Heart left ventricle (tissue), 16 donors: ENCODE measurements at regions not wholly inside any gene's neighbourhood (a gene's known extent, or its start where the extent isn't known, plus 50 kb on each side); places are given as distances from the start of the nearest gene placed in this dataset.

Experiments used
- ATAC-seq, 4 donors: fragments of 200-7000 bp; cut with Tn5 transposase; one replicate each; pipeline ENCODE4 v1.9.1; 2020 to 2022; ENCODE audit warnings: moderate library complexity in 4 of 4, mild to moderate bottlenecking in 3 of 4, moderate number of reproducible peaks in 1 of 4
- DNase-seq, 5 donors: peaks; one replicate each; pipeline ENCODE4 v3.0.0-alpha.2; 2020
- H3K27ac ChIP-seq, 12 donors: fragments of 200-600 bp; sonication (generic) in 4 of 12; one replicate each; pipeline versions ENCODE4 v1.5.0 to v1.8.0; 2016 to 2022; ENCODE audit warnings: mild to moderate bottlenecking in 2 of 12
- H3K27me3 ChIP-seq, 9 donors: fragments of 200-600 bp; sonication (generic) in 2 of 9; one replicate each; pipeline versions ENCODE4 v1.5.1 to v1.8.0; 2016 to 2022; ENCODE audit warnings: mild to moderate bottlenecking in 3 of 9
- H3K36me3 ChIP-seq, 9 donors: fragments of 200-600 bp; sonication (generic) in 2 of 9; one replicate each; pipeline versions ENCODE4 v1.5.0 to v1.8.0; 2018 to 2022; ENCODE audit warnings: mild to moderate bottlenecking in 2 of 9
- H3K4me1 ChIP-seq, 12 donors: fragments of 200-600 bp; sonication (generic) in 4 of 12; one replicate each; pipeline versions ENCODE4 v1.5.0 to v1.8.0; 2016 to 2022; ENCODE audit warnings: mild to moderate bottlenecking in 3 of 12
- H3K4me3 ChIP-seq, 12 donors: fragments of 200-600 bp; sonication (generic) in 4 of 12; one replicate each; pipeline versions ENCODE4 v1.5.0 to v1.8.0; 2017 to 2022; ENCODE audit warnings: mild to moderate bottlenecking in 9 of 12, moderate library complexity in 4 of 12
- H3K9me3 ChIP-seq, 12 donors: fragments of 200-600 bp; sonication (generic) in 4 of 12; one replicate each; pipeline versions ENCODE4 v1.5.0 to v1.8.0; 2016 to 2022; ENCODE audit warnings: mild to moderate bottlenecking in 1 of 12
- CTCF ChIP-seq, 12 donors: fragments of 200-600 bp; sonication (generic) in 4 of 12; IDR thresholded peaks; one replicate each; pipeline versions ENCODE4 v1.5.0 to v1.8.0; 2018 to 2022; ENCODE audit warnings: antibody characterized with exemption in 12 of 12, mild to moderate bottlenecking in 5 of 12
- POLR2A ChIP-seq, 2 donors: fragments of 450-650 bp; IDR thresholded peaks; one replicate each; pipeline ENCODE4 v1.6.1; 2017; ENCODE audit warnings: antibody characterized with exemption in 2 of 2, mild to moderate bottlenecking in 2 of 2, moderate library complexity in 2 of 2
- WGBS, 4 donors: extraction: QIAGEN DNeasy Blood & Tissue Kit in 2 of 4; methylation state at CpG; one replicate each; pipeline versions ENCODE4 v1.1.5 to v1.1.7; 2013 to 2018; 5-methylcytosine and 5-hydroxymethylcytosine counted together
- intact Hi-C, 10 donors: fragments of 100-400 bp; cut with DNase I; formaldehyde crosslinking; loops; one replicate each; pipeline versions ENCODE4 v1.11.1 to v1.14.2; 2022
- donor health status: ischemic (EF 13 %, LVEDD 7.1; RV severe dilation, severe dysfunction).
- donor health status: healthy with polysubstance abuse.
- donor health status: DM: no; HTN: yes; CAD: no.
- donor health status: DM: no; HTN: no; CAD: no.
- donor health status: ischemic (EF 25% LVEDD 6.9; RV normal size, moderate dysfunction).
- donor health status: ischemic (EF 25% LVEDD 5.7; RV mildly dilated, moderate dysfunction).
- donor health status: healthy.
- donor health status: DM: yes; HTN: yes; CAD: no.
- donor health status: ischemic (EF 35%, LVEDD 5.7; RV mildly dilated, moderate dysfunction).
- donor health status: nonischemic (EF 11% LVEDD 7.7; RV severe dilation, severe dysfunction).
- donor health status: DM: yes; HTN: yes; CAD: no.
- donor health status: PGD.
- donor health status: ischemic (EF 29% LVEDD 5.4; RV normal size, mild dysfunction).
- donor health status: nonischemic (EF 23%, LVEDD 6.1; RV moderate dilation, normal function).

DNA sequence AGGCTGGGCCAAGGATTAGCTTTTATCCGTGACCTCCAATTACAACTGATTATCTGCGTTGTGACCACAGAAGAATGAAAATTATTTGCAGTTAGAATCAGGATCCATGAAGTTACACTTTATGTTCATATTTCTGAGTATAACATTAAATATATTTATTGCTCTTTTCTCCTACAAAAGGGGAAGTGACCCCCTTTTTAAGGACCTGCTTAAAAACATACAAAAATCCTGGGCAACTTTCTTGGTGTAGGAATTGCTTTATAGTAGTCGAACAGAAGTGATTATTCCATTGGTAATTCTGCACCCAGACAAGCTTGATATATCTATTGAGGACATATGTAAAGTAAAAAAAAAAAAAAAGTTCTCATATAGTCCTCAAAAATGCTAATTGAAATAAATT is 208.7 kb downstream of the MRPL39 start:
- intact Hi-C loops, result no loop called here
- TF ChIP-seq CTCF (IDR thresholded peaks at IDR 0.05) (no peak), POLR2A (IDR thresholded peaks at IDR 0.05) (no peak)

GRCh38 chr21:25396135-25396711 is 211.1 kb downstream of the MRPL39 start:
- no peaks in the 10 kb centered on the region for H3K9me3 ChIP-seq
- no peak overlapping the region for H3K27ac ChIP-seq
- ATAC-seq, result no peak
- H3K4me1 ChIP-seq, result no peaks in the 10 kb centered on the region
- no peak for DNase-seq
- TF ChIP-seq POLR2A (IDR thresholded peaks at IDR 0.05), result no peak
- TF ChIP-seq CTCF (IDR thresholded peaks at IDR 0.05), result no peak
- intact Hi-C loops, result no loop called here
- H3K4me3 ChIP-seq, result no peak overlapping the region
- 87 to 92% (median 90%) methylated on average over 8 of the region's 8 CpGs for WGBS, 4 donors
- H3K27me3 ChIP-seq, result no peaks in the 10 kb centered on the region
- no peaks in the 10 kb centered on the region for H3K36me3 ChIP-seq

More for the DNA sequence above, 208.7 kb downstream of the MRPL39 start:
- no peaks in the 10 kb centered on the region for H3K27me3 ChIP-seq
- H3K9me3 ChIP-seq, result no peaks in the 10 kb centered on the region
- no peaks in the 10 kb centered on the region for H3K36me3 ChIP-seq
- H3K4me3 ChIP-seq, result no peak overlapping the region
- WGBS, 4 donors, result 62 to 77% (median 74%) methylated on average over 3 of the region's 3 CpGs
- DNase-seq (no peak), ATAC-seq (no peak)
- H3K4me1 ChIP-seq, result no peaks in the 10 kb centered on the region
- no peak overlapping the region for H3K27ac ChIP-seq

- ATAC-seq, result no peak
Measured at GRCh38 chr21:25391777-25392176, 215.5 kb downstream of the MRPL39 start.

DNA sequence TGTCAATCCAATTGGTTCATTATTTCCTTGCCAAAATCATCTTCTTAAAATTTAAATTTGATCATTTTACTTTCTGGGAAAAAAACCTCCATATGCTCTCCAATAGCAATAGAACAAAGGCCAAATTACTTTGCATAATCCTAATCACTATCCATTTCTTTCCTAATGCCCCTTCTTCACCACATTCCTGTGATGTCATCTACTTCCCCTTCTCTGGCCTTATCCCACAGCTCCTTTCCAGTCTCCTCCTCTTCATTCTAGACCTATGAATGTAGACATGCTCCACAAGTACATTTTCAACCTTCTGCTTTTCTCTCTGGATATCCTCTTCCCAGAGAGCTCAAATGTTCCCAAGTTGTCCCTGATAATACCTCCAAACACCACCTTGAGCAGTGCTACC is 216.6 kb downstream of the MRPL39 start:
- TF ChIP-seq POLR2A (IDR thresholded peaks at IDR 0.05) (no peak), CTCF (IDR thresholded peaks at IDR 0.05) (no peak)
- ATAC-seq (no peak), DNase-seq (no peak)
- Histone ChIP-seq H3K9me3 (no peaks in the 10 kb centered on the region), H3K27me3 (peaks cover 0 to 5% (median 0%) of the 10 kb centered on the region in 9 donors), H3K27ac (no peak overlapping the region), H3K4me1 (no peaks in the 10 kb centered on the region), H3K36me3 (no peaks in the 10 kb centered on the region), H3K4me3 (no peak overlapping the region)
- intact Hi-C loops, result no loop called here

More at GRCh38 chr21:25391777-25392176, 215.5 kb downstream of the MRPL39 start:
- peaks cover 0 to 3% (median 0%) of the 10 kb centered on the region in 9 donors for H3K27me3 ChIP-seq
- 66 to 86% (median 82%) methylated on average over 3 of the region's 3 CpGs for WGBS, 4 donors
- no peak for DNase-seq
- no peak overlapping the region for H3K4me3 ChIP-seq
- H3K9me3 ChIP-seq, result no peaks in the 10 kb centered on the region
- no peak overlapping the region for H3K27ac ChIP-seq
- intact Hi-C loops, result no loop called here
- no peak for TF ChIP-seq POLR2A (IDR thresholded peaks at IDR 0.05)
- TF ChIP-seq CTCF (IDR thresholded peaks at IDR 0.05), result no peak
- no peaks in the 10 kb centered on the region for H3K4me1 ChIP-seq
- H3K36me3 ChIP-seq, result no peaks in the 10 kb centered on the region
